Fibroblast of lung (primary cell): ENCODE measurements at regions not wholly inside any gene's neighbourhood (a gene's known extent, or its start where the extent isn't known, plus 50 kb on each side); places are given as distances from the start of the nearest gene placed in this dataset.

Source experiments
- DNase-seq, 2 donors: peaks; one replicate each; pipeline versions ENCODE4 v3.0.0 to v3.0.0-alpha.2; 2010; ENCODE audit warnings: low read depth in 2 of 2
- H2AFZ ChIP-seq: 2 replicates; pipeline ENCODE4 v1.5.1; 2012; ENCODE audit warnings: low read length, control low read depth, inconsistent platforms
- H3K27ac ChIP-seq: 2 replicates; pipeline ENCODE4 v1.5.1; 2011; ENCODE audit warnings: low read length, control low read depth; ENCODE audit not compliant: insufficient read depth
- H3K27me3 ChIP-seq: 2 replicates; pipeline ENCODE4 v1.5.1; 2011; ENCODE audit warnings: mild to moderate bottlenecking, low read length; ENCODE audit not compliant: control insufficient read depth, insufficient read depth
- H3K36me3 ChIP-seq: 2 replicates; pipeline ENCODE4 v1.5.1; 2011; ENCODE audit warnings: low read length; ENCODE audit not compliant: control insufficient read depth, insufficient read depth
- H3K4me1 ChIP-seq: 2 replicates; pipeline ENCODE4 v1.5.1; 2011; ENCODE audit warnings: low read length; ENCODE audit not compliant: control insufficient read depth, insufficient read depth; ENCODE audit errors: extremely low read depth
- H3K4me2 ChIP-seq: 2 replicates; pipeline ENCODE4 v1.5.1; 2011; ENCODE audit warnings: low read length, control low read depth; ENCODE audit not compliant: insufficient read depth; ENCODE audit errors: extremely low read depth
- H3K4me3 ChIP-seq, 4 experiments: fragments of 200-600 bp in 1 of 4; sonication (generic) in 1 of 4; replicated peaks in 1 of 4; 2 replicates each; pipeline ENCODE4 v1.5.1; 2011 to 2016; ENCODE audit warnings: low read length in 4 of 4, low read depth in 3 of 4, mild to moderate bottlenecking in 3 of 4, control low read depth in 2 of 4, inconsistent platforms in 1 of 4, mixed read lengths in 1 of 4; ENCODE audit not compliant: insufficient read depth in 1 of 4; ENCODE audit errors: control extremely low read depth in 1 of 4
- H3K79me2 ChIP-seq: 2 replicates; pipeline ENCODE4 v1.5.1; 2012; ENCODE audit warnings: mild to moderate bottlenecking, low read length, inconsistent platforms; ENCODE audit not compliant: control insufficient read depth, insufficient read depth
- H3K9ac ChIP-seq: 2 replicates; pipeline ENCODE4 v1.5.1; 2011; ENCODE audit warnings: mild to moderate bottlenecking, low read length, control low read depth; ENCODE audit not compliant: insufficient read depth
- H3K9me3 ChIP-seq: 2 replicates; pipeline ENCODE4 v1.5.1; 2012; ENCODE audit warnings: low read depth, low read length; ENCODE audit not compliant: control insufficient read depth, insufficient read depth
- H4K20me1 ChIP-seq: 2 replicates; pipeline ENCODE4 v1.5.1; 2011; ENCODE audit warnings: low read length; ENCODE audit not compliant: control insufficient read depth, insufficient read depth; ENCODE audit errors: extremely low read depth
- CTCF ChIP-seq, 2 donors: IDR thresholded peaks in 1 of 2; conservative IDR thresholded peaks in 1 of 2; 1 replicate in 1 of 2; 2 replicates in 1 of 2; pipeline ENCODE4 v1.5.1; 2011 to 2012; ENCODE audit warnings: low read length in 2 of 2, control low read depth in 1 of 2, inconsistent platforms in 1 of 2, low read depth in 1 of 2, mild to moderate bottlenecking in 1 of 2
- EZH2 ChIP-seq: IDR thresholded peaks from 2 replicates; pipeline ENCODE4 v1.5.1; 2012; ENCODE audit warnings: low read length, control low read depth, mild to moderate bottlenecking; ENCODE audit errors: missing control alignments

- no peaks in the 10 kb centered on the region for H3K79me2 ChIP-seq
- DNase-seq, result no peak
- H4K20me1 ChIP-seq, result no peaks in the 10 kb centered on the region
- no peak overlapping the region for H3K4me3 ChIP-seq
- TF ChIP-seq EZH2 (no peak), CTCF (conservative IDR thresholded peaks at IDR 0.05 in 1 of 2, IDR thresholded peaks at IDR 0.05 in 1 of 2; ENCODE audit: low read depth in 1 of 2, low read length in 2 of 2) (no peak)
- no peaks in the 10 kb centered on the region for H3K9me3 ChIP-seq
- no peak overlapping the region for H3K27ac ChIP-seq
- H2AFZ ChIP-seq, result no peak overlapping the region
- H3K9ac ChIP-seq, result no peak overlapping the region
- H3K4me1 ChIP-seq, result no peaks in the 10 kb centered on the region
- no peaks in the 10 kb centered on the region for H3K27me3 ChIP-seq
- H3K4me2 ChIP-seq, result no peak overlapping the region
- no peaks in the 10 kb centered on the region for H3K36me3 ChIP-seq
Measured at GRCh38 chr2:151197184-151198108, 64.2 kb downstream of the RBM43 start.

GRCh38 chr2:151193576-151193975, 68.1 kb downstream of the RBM43 start:
- Histone ChIP-seq H3K4me1 (no peaks in the 10 kb centered on the region), H3K4me2 (no peak overlapping the region), H3K27ac (no peak overlapping the region), H4K20me1 (no peaks in the 10 kb centered on the region), H3K4me3 (no peak overlapping the region), H3K27me3 (no peaks in the 10 kb centered on the region), H3K36me3 (no peaks in the 10 kb centered on the region), H3K9me3 (no peaks in the 10 kb centered on the region), H3K79me2 (no peaks in the 10 kb centered on the region), H3K9ac (no peak overlapping the region), H2AFZ (no peak overlapping the region)
- no peak for TF ChIP-seq EZH2
- TF ChIP-seq CTCF (conservative IDR thresholded peaks at IDR 0.05 in 1 of 2, IDR thresholded peaks at IDR 0.05 in 1 of 2; ENCODE audit: low read depth in 1 of 2, low read length in 2 of 2), result no peak
- no peak for DNase-seq

GRCh38 chr2:151192681-151193080, 69.0 kb downstream of the RBM43 start:
- H3K27me3 ChIP-seq, result no peaks in the 10 kb centered on the region

More at GRCh38 chr2:151192681-151193080, 69.0 kb downstream of the RBM43 start:
- no peaks in the 10 kb centered on the region for H3K9me3 ChIP-seq
- no peak overlapping the region for H3K27ac ChIP-seq
- no peaks in the 10 kb centered on the region for H4K20me1 ChIP-seq
- no peaks in the 10 kb centered on the region for H3K36me3 ChIP-seq
- H3K4me2 ChIP-seq, result no peak overlapping the region
- H3K79me2 ChIP-seq, result no peaks in the 10 kb centered on the region
- H3K9ac ChIP-seq, result no peak overlapping the region
- no peak for TF ChIP-seq CTCF (conservative IDR thresholded peaks at IDR 0.05 in 1 of 2, IDR thresholded peaks at IDR 0.05 in 1 of 2; ENCODE audit: low read depth in 1 of 2, low read length in 2 of 2)
- no peak for TF ChIP-seq EZH2
- H3K4me1 ChIP-seq, result no peaks in the 10 kb centered on the region
- no peak overlapping the region for H2AFZ ChIP-seq
- DNase-seq, result no peak
- no peak overlapping the region for H3K4me3 ChIP-seq
